ENCODE measurements at regions not wholly inside any gene's neighbourhood (a gene's known extent, or its start where the extent isn't known, plus 50 kb on each side); places are given as distances from the start of the nearest gene placed in this dataset.

- no peak for DNase-seq (ENCODE audit: low read depth in 4 of 4, low spot score in 3 of 4)
Measured at GRCh38 chr2:204344119-204344518, 201.2 kb upstream of the PARD3B start.

GRCh38 chr2:204346906-204347305 lies 198.4 kb upstream of the PARD3B start:
- no peak for DNase-seq (ENCODE audit: low read depth in 4 of 4, low spot score in 3 of 4)

DNA sequence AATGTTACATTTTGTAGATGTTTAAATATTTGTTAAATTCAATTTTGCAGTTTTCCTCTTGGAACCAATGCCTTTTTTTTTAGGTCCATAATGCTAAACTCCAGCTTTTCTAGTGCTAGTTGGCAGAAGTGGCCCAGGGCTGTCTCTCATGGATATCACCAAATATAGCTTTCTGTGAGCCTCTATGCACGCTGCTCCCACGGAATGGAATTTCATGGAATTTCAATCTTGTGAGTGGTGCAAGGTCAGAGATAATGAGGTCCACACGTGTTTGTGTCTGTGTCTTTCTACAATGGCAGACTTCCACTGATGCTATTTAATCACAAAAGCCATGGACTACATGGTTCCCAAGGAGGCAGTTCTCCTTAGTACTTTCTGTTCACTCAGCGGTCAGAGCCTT lies 191.5 kb upstream of the PARD3B start:
- DNase-seq (ENCODE audit: low read depth in 4 of 4, low spot score in 3 of 4), result no peak

DNA sequence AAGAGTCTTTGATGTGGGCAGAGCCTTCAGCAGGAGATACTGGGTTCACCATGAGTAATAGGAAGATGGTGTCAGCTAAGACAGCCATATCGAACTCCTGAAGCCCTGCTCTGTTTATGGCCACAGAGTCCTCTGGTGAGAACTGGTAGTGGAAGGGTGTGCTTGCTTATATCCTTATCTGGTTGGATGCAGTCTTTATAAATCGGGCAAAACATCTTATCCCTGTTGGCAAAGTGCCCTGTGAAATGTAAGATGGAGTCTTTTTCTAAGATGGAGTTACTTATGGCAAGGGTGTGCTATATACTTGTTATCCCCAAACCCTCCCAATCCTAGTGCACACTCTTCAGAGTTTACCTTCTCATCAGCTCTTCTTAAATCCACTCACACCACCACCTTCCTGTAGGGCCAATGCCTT lies 190.8 kb upstream of the PARD3B start:
- DNase-seq (ENCODE audit: low read depth in 4 of 4, low spot score in 3 of 4), result no peak

GRCh38 chr2:204355688-204356087 lies 189.6 kb upstream of the PARD3B start:
- no peak for DNase-seq (ENCODE audit: low read depth in 4 of 4, low spot score in 3 of 4)

DNA sequence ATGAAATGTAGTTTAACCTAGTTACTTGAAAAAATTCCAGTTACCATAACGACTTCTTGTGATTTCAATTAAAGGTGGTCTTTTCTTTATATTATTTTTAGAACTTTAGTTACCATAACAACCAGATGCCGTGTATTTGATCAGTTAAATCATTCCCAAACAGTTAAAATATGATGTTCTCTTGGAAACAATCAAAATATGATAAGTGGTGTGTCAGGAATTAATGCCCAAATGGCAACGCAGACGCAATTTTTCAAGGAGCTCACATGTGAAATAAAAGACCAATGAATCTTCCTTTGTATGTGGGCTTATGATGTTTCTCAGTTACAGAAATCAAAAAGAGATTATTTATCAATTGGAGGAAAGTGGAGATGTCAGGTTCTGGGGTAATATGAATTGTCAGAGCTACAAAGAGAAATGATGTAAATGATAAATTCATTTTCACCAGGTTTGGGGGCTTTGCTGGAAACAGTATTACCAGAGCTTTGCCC lies 189.1 kb upstream of the PARD3B start:
- no peak for DNase-seq (ENCODE audit: low read depth in 4 of 4, low spot score in 3 of 4)

DNA sequence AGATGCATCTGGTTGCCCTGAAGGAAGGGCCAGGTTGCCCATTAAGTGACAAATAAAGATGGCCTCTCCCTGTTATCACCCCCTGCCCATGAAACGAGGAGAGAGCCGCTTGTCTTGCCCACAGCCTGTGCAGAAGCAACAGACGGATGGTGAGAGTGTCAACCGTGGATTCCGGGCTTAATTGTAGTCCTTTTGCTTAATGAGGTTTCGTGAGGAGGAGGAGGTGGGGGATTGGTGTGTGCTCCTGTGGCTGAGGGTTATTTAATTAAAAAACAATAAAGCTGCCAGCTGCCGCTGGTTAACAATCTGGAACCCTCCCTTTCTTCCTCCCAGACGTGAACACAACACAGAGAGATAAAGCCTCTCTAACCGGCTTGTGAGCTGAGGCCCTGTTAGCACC lies 188.0 kb upstream of the PARD3B start:
- peak; percentile 44 to 71 (median 60) for DNase-seq (ENCODE audit: low read depth in 4 of 4, low spot score in 3 of 4)

GRCh38 chr2:204359076-204359475 lies 186.2 kb upstream of the PARD3B start:
- DNase-seq (ENCODE audit: low read depth in 4 of 4, low spot score in 3 of 4), result no peak

GRCh38 chr2:204360218-204361007 lies 184.9 kb upstream of the PARD3B start:
- DNase-seq (ENCODE audit: low read depth in 4 of 4, low spot score in 3 of 4), result no peak

GRCh38 chr2:204361738-204362137 lies 183.5 kb upstream of the PARD3B start:
- no peak for DNase-seq (ENCODE audit: low read depth in 4 of 4, low spot score in 3 of 4)

DNA sequence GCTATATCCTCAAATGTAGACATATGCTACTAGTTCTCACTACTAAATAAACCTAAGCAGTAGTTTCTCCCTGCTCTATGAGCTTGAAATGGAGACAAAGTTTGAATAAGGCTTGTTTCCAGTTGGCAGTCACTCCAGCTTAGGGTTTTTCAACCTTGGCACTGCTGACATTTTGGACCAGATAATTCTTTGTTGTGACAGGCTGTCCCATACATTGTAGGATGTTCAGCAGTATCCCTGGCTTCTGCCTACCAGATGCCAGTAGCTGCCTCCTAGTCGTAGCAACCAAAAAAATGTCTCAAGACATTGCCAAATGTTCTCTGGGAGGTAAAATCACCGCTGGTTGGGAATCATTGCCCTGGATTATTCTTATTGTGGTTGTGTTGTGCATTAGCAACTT lies 182.7 kb upstream of the PARD3B start:
- no peak for DNase-seq (ENCODE audit: low read depth in 4 of 4, low spot score in 3 of 4)

DNA sequence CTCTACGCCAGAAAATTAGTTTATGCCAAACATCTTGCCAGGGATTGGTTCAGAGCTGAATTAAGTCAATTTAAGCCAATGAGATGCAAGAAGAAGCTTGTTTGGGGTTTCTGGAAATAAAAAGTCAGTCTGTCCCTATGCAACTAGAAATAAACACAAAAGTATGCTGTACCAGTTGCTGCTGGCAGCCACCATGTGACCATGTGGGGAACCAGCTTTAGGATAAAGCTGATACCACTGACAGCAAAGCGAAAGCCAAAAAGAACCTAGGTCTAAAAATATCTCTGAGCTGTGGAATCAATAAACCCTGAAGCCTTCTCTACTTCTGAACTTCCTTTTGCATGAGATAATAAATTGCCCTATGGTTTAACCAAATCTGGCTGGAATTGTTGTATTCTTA lies 181.8 kb upstream of the PARD3B start:
- DNase-seq (ENCODE audit: low read depth in 4 of 4, low spot score in 3 of 4), result no peak

GRCh38 chr2:204364860-204365535 lies 180.3 kb upstream of the PARD3B start:
- DNase-seq (ENCODE audit: low read depth in 4 of 4, low spot score in 3 of 4), result no peak

GRCh38 chr2:204365811-204366210 lies 179.5 kb upstream of the PARD3B start:
- DNase-seq (ENCODE audit: low read depth in 4 of 4, low spot score in 3 of 4), result no peak

DNA sequence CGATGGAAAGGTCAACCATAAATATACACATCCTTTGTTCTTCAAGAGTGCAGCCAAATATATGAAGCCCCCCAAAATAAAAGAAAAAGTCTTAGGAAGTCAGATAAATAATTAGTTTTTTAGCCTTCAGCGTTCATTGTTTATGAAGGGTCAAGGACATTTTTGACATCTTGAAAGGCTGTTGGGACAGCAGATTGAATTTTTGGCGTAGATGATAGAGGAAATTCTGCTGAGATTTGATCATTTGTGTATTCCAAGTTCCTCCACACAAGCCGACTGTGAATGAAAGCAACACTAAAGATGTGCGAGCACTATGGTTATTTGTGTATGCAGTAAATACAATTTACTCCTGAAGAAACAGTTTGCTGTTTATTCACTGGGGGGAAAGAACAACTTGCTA lies 177.8 kb upstream of the PARD3B start:
- DNase-seq (ENCODE audit: low read depth in 4 of 4, low spot score in 3 of 4), result no peak

GRCh38 chr2:204370172-204370718 lies 175.0 kb upstream of the PARD3B start:
- no peak for DNase-seq (ENCODE audit: low read depth in 4 of 4, low spot score in 3 of 4)

- no peak for DNase-seq (ENCODE audit: low read depth in 4 of 4, low spot score in 3 of 4)
Measured at GRCh38 chr2:204373942-204374341, 171.3 kb upstream of the PARD3B start.

DNA sequence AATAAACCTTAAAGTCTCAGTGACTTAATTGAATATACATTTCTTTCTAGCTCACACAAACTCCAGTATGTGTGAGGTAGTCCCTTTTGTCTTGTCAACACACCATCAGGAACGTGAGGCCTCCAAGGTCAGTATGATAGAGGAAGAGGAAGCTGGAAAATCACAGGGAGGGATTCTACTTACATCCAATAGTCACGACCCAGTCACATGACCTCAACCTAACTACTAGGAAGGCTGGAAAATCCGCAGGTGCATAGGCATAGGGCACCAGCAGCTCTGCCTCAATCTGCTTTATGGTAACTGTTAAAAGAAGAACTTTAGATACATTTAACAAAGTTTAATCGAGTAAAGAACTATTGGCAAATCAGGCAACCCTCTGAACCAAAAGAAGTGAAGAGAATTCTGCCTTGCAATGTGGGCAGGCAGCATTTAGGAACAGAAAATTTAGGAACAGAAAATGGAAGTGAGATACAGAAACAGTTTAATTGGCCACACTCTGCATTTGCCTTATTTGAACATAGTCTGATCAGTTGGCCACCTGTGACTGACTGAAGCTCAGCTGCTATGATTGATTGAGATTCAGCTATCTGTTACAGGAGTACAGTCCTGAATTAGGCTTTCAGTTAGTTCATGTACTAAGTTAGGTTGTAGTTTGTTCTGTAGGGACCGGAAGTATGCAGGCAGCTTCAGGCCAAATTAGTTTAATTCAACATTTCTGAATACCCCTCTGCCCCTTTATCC lies 165.0 kb upstream of the PARD3B start:
- DNase-seq (ENCODE audit: low read depth in 4 of 4, low spot score in 3 of 4), result no peak

- DNase-seq (ENCODE audit: low read depth in 4 of 4, low spot score in 3 of 4), result no peak
Measured at GRCh38 chr2:204386668-204387067, 158.6 kb upstream of the PARD3B start.

DNA sequence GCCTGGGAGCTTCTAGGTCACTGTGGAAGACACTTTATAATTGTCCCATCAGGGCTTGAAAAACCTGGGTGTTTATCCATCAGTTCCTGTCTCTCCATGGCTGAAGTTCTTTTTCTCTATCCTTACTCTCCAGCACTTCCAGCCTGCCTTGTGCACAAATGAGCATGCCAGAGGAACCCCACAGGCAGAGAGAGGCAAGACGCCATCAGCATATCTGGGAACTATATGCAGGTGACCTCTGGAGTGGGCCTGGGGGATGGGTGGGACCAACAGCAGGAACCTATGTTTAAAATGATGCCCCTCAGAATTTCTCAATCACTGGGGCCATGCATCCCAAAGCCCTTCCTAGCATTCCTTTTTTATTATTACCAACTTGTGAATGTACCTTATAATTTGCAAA lies 156.2 kb upstream of the PARD3B start:
- no peak for DNase-seq (ENCODE audit: low read depth in 4 of 4, low spot score in 3 of 4)

- no peak for DNase-seq (ENCODE audit: low read depth in 4 of 4, low spot score in 3 of 4)
Measured at GRCh38 chr2:204389856-204390255, 155.4 kb upstream of the PARD3B start.
